ENCODE measurements at regions not wholly inside any gene's neighbourhood (a gene's known extent, or its start where the extent isn't known, plus 50 kb on each side); places are given as distances from the start of the nearest gene placed in this dataset.

DNA sequence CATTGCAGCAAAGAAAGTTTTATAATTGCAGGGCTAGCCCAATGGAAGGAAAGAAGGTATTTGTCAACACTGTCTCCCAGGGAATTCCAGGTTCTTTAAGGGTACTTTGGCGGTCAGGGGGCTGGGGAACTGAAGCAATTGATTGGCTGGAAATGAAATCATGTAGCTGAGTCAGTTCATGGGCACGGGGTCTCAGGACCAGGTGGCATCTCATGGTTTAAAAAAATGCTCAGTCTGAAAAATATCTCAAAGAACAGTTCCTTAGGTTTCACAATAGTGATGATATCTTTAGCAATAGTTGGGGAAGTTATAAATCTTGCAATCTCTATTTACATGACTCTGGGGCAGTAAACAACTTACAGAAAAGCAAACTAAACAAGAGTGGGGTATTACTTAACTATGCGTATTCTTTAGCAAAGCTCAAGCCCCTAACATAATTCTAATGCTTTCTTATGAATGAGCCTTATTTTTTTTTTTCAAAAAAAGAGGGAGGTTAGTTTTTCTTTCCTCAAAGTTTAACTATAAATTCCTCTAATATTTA is 376.9 kb upstream of the NRG3 start:
- no peaks in the 10 kb centered on the region; a peak in 1 of 7 replicates for H3K4me1 ChIP-seq (replicated peaks in 1 of 4; ENCODE audit: control insufficient read depth in 3 of 4, insufficient read depth in 4 of 4, low read length in 3 of 4)
- DNase-seq (ENCODE audit: low read depth in 1 of 2, low spot score in 2 of 2) (no peak), FAIRE-seq (no peak)
- H2BK12ac ChIP-seq (ENCODE audit: low read depth, low read length), result no peak overlapping the region
- H3K23ac ChIP-seq (ENCODE audit: insufficient read length), result no peak overlapping the region
- no peak overlapping the region for H3K56ac ChIP-seq (replicated peaks; ENCODE audit: insufficient read length, low read depth, low read length)
- no peaks in the 10 kb centered on the region for H3K27me3 ChIP-seq (replicated peaks in 1 of 4; ENCODE audit: control insufficient read depth in 3 of 4, extremely low read depth in 1 of 4, insufficient read depth in 3 of 4, low read length in 3 of 4)
- no peaks in the 10 kb centered on the region for H3K79me2 ChIP-seq (ENCODE audit: control insufficient read depth in 1 of 2, insufficient read depth in 2 of 2, low read length in 2 of 2)
- H2BK20ac ChIP-seq (ENCODE audit: low read length), result no peak overlapping the region
- no peak overlapping the region for H4K8ac ChIP-seq (ENCODE audit: extremely low read depth, insufficient read depth, low read length)
- no peak overlapping the region for H3K14ac ChIP-seq (ENCODE audit: insufficient read length)
- ChIA-PET CTCF (ENCODE audit: partially characterized antibody) (interaction anchor here (0.6 to 1.1 kb wide), 2 partner anchors 84 to 390 kb away, joined by 3 read pairs; no protein-coding TSS in a partner anchor), POLR2A (ENCODE audit: partially characterized antibody) (interaction anchor here (0.6 to 0.7 kb wide), 2 partner anchors 146 to 1093 kb away, joined by 3 read pairs; no protein-coding TSS in a partner anchor)
- 67% methylated on average over 3 of the region's 3 CpGs; no CpG with 5 or more reads in 1 of the 2 experiments for WGBS, 2 experiments (ENCODE audit: extremely low coverage in 1 of 2, insufficient coverage in 1 of 2, insufficient read length in 1 of 2, insufficient replicate concordance in 2 of 2, low coverage in 1 of 2, low lambda C conversion rate in 2 of 2, missing lambda C conversion rate in 1 of 2)
- H3K79me1 ChIP-seq (ENCODE audit: low read depth, low read length), result no peaks in the 10 kb centered on the region
- no peak overlapping the region for H2BK120ac ChIP-seq (replicated peaks; ENCODE audit: low read depth, low read length)
- H3K4ac ChIP-seq (replicated peaks; ENCODE audit: insufficient read length, low read depth, low read length), result no peak overlapping the region
- H3K9me3 ChIP-seq (ENCODE audit: insufficient read depth in 2 of 2, low read depth in 1 of 2, low read length in 1 of 2), result peaks cover 0 to 6% of the 10 kb centered on the region in 2 experiments; a peak in 2 of 4 replicates
- no peaks in the 10 kb centered on the region for H3K23me2 ChIP-seq (ENCODE audit: low read depth, low read length)
- H3K27ac ChIP-seq (ENCODE audit: low read depth, low read length), result no peak overlapping the region
- H2AFZ ChIP-seq (ENCODE audit: low read length), result no peak overlapping the region; the same call in 1 of the 2 replicates
- H3K9ac ChIP-seq (replicated peaks in 1 of 4; ENCODE audit: extremely low read depth in 1 of 4, low read depth in 3 of 4, low read length in 3 of 4), result no peak overlapping the region
- no peak overlapping the region for H3K4me2 ChIP-seq (ENCODE audit: insufficient read depth in 1 of 2, low read depth in 2 of 2, low read length in 2 of 2)
- no peak overlapping the region for H3K4me3 ChIP-seq (ENCODE audit: extremely low read depth in 1 of 4, insufficient read depth in 2 of 4, low read depth in 3 of 4, low read length in 4 of 4)
- H2AK5ac ChIP-seq (ENCODE audit: low read depth, low read length), result no peak overlapping the region
- H3K18ac ChIP-seq (ENCODE audit: extremely low read depth, low read length), result no peak overlapping the region
- H4K5ac ChIP-seq (ENCODE audit: insufficient read length, low read depth, low read length), result no peak overlapping the region
- H2BK5ac ChIP-seq (ENCODE audit: low read depth, low read length), result no peak overlapping the region
- no peak overlapping the region for H2BK15ac ChIP-seq (ENCODE audit: low read length)
- no peaks in the 10 kb centered on the region for H4K20me1 ChIP-seq (replicated peaks in 1 of 2; ENCODE audit: control insufficient read depth in 1 of 2, insufficient read depth in 2 of 2, low read length in 2 of 2)
- no peak overlapping the region for H4K91ac ChIP-seq (replicated peaks; ENCODE audit: insufficient read length, low read length)
- no peaks in the 10 kb centered on the region for H3K36me3 ChIP-seq (ENCODE audit: control insufficient read depth in 2 of 4, insufficient read depth in 4 of 4, low read length in 3 of 4)
- TF ChIP-seq CTBP2 (IDR thresholded peaks at IDR 0.05; ENCODE audit: borderline replicate concordance, insufficient read depth, insufficient read length, low read length) (no peak), RNF2 (IDR thresholded peaks at IDR 0.05; ENCODE audit: borderline replicate concordance, low read depth, low read length, missing control alignments, poor library complexity, severe bottlenecking) (no peak)
